Astrocyte of the hippocampus (primary cell): ENCODE measurements at regions not wholly inside any gene's neighbourhood (a gene's known extent, or its start where the extent isn't known, plus 50 kb on each side); places are given as distances from the start of the nearest gene placed in this dataset.
"Not testable (repeated sequence)": the region's sequence is repeated elsewhere in the genome, so short reads cannot be mapped to it uniquely, and the experiment has no call there.

ENCODE experiments used
- DNase-seq: peaks from one replicate; pipeline ENCODE4 v3.0.0; 2011; ENCODE audit warnings: low read depth, low spot score

GRCh38 chr2:163951312-163951711 lies 215.5 kb upstream of the FIGN start:
- DNase-seq, result no peak

GRCh38 chr2:163949693-163950092 lies 213.9 kb upstream of the FIGN start:
- no peak for DNase-seq

- no peak for DNase-seq
These were observed 208.5 kb upstream of the FIGN start for GRCh38 chr2:163944347-163944737.

DNA sequence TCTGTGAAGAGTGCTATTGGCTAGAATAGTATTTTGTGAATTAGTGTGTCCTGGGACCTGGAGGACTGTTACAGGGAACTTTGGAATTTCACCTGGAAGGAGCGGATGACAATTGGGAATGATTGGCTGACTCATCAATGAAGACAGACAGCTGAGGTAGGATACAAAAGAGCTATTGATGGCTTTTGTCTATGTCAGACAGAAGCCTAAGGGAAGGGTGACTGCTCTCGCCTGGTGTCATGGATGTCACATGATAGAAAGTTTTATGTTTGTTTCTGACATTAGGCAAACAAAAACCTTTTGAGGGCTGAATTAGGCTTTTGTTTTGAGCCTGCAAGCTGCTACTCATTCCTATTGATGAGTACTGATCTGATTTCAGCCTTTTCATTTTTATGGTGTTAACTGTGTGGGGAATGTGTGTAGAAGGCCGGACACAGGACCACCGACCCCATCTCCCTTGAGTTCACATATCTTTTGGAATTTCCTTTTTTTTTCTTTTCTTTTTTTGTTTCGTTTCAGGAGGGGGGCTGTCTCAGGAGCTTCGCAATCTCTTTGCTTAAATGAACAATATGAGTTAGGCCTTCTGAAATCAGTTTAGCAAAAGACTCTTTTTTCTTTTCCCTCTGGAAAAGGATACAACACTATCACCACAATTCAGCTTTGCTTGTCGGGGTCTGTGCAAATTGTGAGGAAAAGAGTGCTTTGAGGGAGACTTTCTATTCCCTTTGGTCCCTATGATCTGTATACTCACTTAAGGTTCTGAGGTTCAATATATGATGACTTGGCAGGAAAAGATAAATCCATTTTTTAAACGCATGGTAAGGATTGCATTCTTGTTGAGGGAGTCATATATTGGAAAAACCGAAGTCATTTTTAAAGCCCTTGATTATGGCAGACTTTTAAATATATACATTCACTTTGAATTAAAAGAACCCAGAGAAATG lies 207.9 kb upstream of the FIGN start:
- no peak for DNase-seq

- DNase-seq, result peak; percentile 51
These were observed 198.3 kb upstream of the FIGN start for GRCh38 chr2:163934131-163934530.

GRCh38 chr2:163919717-163920116 lies 183.9 kb upstream of the FIGN start:
- no peak for DNase-seq

- not testable (repeated sequence) for DNase-seq
These were observed 178.7 kb upstream of the FIGN start for GRCh38 chr2:163914486-163914885.

- DNase-seq, result not testable (repeated sequence)
These were observed 177.7 kb upstream of the FIGN start for GRCh38 chr2:163913532-163913944.

GRCh38 chr2:163909411-163910080 lies 173.7 kb upstream of the FIGN start:
- no peak for DNase-seq

- DNase-seq, result no peak
These were observed 170.6 kb upstream of the FIGN start for GRCh38 chr2:163906410-163906809.

- DNase-seq, result no peak
These were observed 162.0 kb upstream of the FIGN start for GRCh38 chr2:163897799-163898198.

GRCh38 chr2:163893444-163893843 lies 157.6 kb upstream of the FIGN start:
- DNase-seq, result not testable (repeated sequence)

GRCh38 chr2:163888591-163888990 lies 152.8 kb upstream of the FIGN start:
- DNase-seq, result no peak

GRCh38 chr2:163887182-163887581 lies 151.4 kb upstream of the FIGN start:
- no peak for DNase-seq

DNA sequence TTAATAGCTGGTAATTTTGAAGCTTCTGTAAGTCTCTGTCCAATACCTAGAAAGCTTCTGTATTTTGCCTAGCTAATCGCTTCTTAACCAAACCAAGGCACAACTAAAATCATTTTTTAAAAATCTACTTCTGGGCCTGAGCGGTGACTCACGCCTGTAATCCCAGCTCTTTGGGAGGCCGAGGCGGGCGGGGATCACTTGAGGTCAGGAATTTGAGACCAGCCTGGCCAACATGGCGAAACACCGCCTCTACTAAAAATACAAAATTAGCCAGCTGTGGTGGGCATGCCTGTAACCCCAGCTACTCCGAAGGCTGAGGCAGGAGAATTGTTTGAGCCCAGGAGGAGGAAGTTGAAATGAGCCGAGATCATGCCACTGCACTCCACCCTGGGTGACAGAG lies 148.6 kb upstream of the FIGN start:
- DNase-seq, result no peak

DNA sequence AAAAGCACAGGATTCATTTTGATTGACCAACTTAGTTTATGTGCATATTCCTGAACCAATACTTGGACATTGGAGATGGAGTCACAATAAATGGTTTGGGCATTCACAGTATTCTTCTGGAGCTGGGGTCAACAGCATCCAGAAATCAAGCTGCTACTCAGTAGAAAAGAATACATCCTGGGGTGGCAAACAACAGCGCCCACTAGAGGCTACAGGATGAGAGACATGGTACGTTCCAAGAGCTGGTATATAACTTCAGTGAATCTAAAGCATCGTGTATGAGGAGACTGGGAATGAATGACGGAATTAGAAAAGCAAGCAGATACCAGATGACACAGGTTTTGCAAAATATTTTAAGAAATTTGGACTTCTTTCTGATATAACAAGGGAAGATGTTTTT lies 142.9 kb upstream of the FIGN start:
- no peak for DNase-seq

DNA sequence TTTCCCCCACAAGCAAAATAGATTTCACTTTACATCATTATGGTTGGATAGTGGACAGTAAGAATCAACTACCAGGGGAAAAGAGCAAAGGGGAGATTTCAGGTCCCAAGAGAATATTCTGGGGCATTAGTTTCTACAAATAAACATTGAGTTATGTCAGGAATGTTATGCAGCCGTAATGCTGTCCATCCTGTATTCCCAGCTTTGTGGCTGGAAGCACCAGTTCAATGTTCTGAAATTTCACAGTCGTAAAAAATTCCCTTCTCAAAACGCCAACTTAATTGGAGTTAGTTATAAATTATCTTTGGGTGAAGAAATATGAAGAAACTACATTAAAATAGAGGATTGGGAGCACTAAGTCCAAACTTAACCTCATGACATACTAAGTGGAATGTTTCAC lies 141.5 kb upstream of the FIGN start:
- DNase-seq, result peak; percentile 51

DNA sequence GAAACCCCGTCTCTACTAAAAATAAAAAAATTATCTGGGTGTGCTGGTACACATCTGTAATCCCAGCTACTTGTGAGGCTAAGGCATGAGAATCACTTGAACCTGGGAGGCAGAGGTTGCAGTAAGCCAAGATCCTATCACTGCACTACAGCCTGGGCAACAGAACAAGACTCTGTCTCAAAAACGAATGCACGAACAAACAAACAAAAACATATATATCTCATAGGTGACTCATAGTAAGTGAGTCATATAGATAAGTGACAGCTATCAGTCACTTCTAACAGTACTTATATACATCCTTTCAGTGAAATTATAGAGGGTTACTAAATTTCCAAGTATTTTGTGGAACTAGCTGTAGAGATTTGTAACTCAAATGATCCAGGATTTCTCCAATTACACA lies 127.3 kb upstream of the FIGN start:
- no peak for DNase-seq

- DNase-seq, result no peak
These were observed 124.1 kb upstream of the FIGN start for GRCh38 chr2:163859951-163860350.

- DNase-seq, result peak; percentile 8
These were observed 121.1 kb upstream of the FIGN start for GRCh38 chr2:163856941-163857340.

DNA sequence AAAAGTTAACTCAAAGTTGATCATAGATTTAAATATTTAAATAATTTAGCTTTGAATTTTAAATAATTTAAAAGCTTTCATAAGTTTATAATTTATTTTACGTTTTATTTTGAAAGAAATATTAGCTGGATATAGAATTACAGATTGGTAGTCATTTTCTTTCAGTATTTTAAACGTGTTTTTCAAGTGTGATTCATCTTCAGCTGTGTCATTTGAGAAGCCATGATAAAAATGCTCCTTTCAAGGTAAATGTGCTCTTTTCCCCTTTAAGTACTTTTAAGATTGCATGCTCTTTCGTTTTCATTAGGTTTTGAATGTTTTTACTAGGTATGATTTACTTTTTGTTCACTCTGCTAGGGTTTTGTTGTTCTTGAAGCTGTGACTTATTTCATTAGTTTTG lies 116.8 kb upstream of the FIGN start:
- DNase-seq, result no peak

- DNase-seq, result no peak
These were observed 114.1 kb upstream of the FIGN start for GRCh38 chr2:163849756-163850435.
